DOHH2 (cell line): ENCODE measurements at regions not wholly inside any gene's neighbourhood (a gene's known extent, or its start where the extent isn't known, plus 50 kb on each side); places are given as distances from the start of the nearest gene placed in this dataset.

Source experiments
- H3F3A ChIP-seq: fragments of 200-600 bp; sonication (generic), shearing (Covaris generic); 2 replicates; pipeline ENCODE4 v1.6.0; 2016; ENCODE audit warnings: antibody characterized with exemption, mild to moderate bottlenecking; ENCODE audit not compliant: control insufficient read depth, insufficient read depth
- H3K27ac ChIP-seq: fragments of 200-600 bp; sonication (generic); 2 replicates; pipeline ENCODE4 v1.5.1; 2014; ENCODE audit warnings: low read depth, mild to moderate bottlenecking, low read length, moderate library complexity
- H3K27me3 ChIP-seq: fragments of 200-600 bp; sonication (generic); 2 replicates; pipeline ENCODE4 v1.6.1; 2014; ENCODE audit warnings: mild to moderate bottlenecking, low read length, mixed read lengths; ENCODE audit not compliant: control insufficient read depth
- H3K36me3 ChIP-seq: fragments of 200-600 bp; sonication (generic); 2 replicates; pipeline ENCODE4 v1.6.1; 2014; ENCODE audit warnings: mild to moderate bottlenecking, low read length, moderate library complexity, mixed read lengths; ENCODE audit not compliant: control insufficient read depth
- H3K4me1 ChIP-seq: fragments of 200-600 bp; sonication (generic); 2 replicates; pipeline ENCODE4 v1.6.1; 2014; ENCODE audit warnings: mild to moderate bottlenecking, low read length, mixed read lengths; ENCODE audit not compliant: control insufficient read depth
- H3K4me2 ChIP-seq: fragments of 200-600 bp; sonication (generic); 2 replicates; pipeline ENCODE4 v1.6.0; 2014; ENCODE audit warnings: mild to moderate bottlenecking, low read length, moderate library complexity
- H3K4me3 ChIP-seq: fragments of 200-600 bp; sonication (generic); 2 replicates; pipeline ENCODE4 v1.5.1; 2014; ENCODE audit warnings: mild to moderate bottlenecking, low read length, mixed read lengths
- H3K79me2 ChIP-seq: fragments of 200-600 bp; sonication (generic); 2 replicates; pipeline ENCODE4 v1.6.1; 2014; ENCODE audit warnings: mild to moderate bottlenecking, low read length, mixed read lengths; ENCODE audit not compliant: control insufficient read depth
- H3K9me2 ChIP-seq: fragments of 200-600 bp; sonication (generic); replicated peaks from 2 replicates; pipeline ENCODE4 v1.6.1; 2014; ENCODE audit warnings: mild to moderate bottlenecking, low read length, mixed read lengths; ENCODE audit not compliant: control insufficient read depth
- H3K9me3 ChIP-seq: fragments of 200-600 bp; sonication (generic); 2 replicates; pipeline ENCODE4 v1.6.1; 2014; ENCODE audit warnings: antibody characterized with exemption, low read length, mixed read lengths; ENCODE audit not compliant: control insufficient read depth, insufficient read depth
- H4K20me1 ChIP-seq: fragments of 200-600 bp; sonication (generic); 2 replicates; pipeline ENCODE4 v1.6.0; 2014; ENCODE audit warnings: low read depth, mild to moderate bottlenecking, antibody characterized with exemption, low read length, moderate library complexity; ENCODE audit not compliant: control insufficient read depth, insufficient read depth
- CTCF ChIP-seq: fragments of 200-600 bp; sonication (generic); IDR thresholded peaks from one replicate; pipeline ENCODE4 v1.5.1; 2014; ENCODE audit warnings: antibody characterized with exemption, mild to moderate bottlenecking, low read depth, low read length; ENCODE audit not compliant: poor library complexity, severe bottlenecking
- EZH2phosphoT487 ChIP-seq: fragments of 200-600 bp; sonication (generic); IDR thresholded peaks from 2 replicates; pipeline ENCODE4 v1.6.1; 2017; ENCODE audit warnings: borderline replicate concordance, mild to moderate bottlenecking, antibody characterized with exemption, low read length, moderate library complexity, mixed read lengths

- no peaks in the 10 kb centered on the region for H3K79me2 ChIP-seq
- H3K27me3 ChIP-seq: no peaks in the 10 kb centered on the region
- H3K4me2 ChIP-seq: peak overlapping the region; percentile 38
- peak overlapping the region; percentile 23 for H3K4me3 ChIP-seq
- TF ChIP-seq CTCF (no peak), EZH2phosphoT487 (no peak)
- peaks cover 40% of the 10 kb centered on the region for H3K4me1 ChIP-seq
- no peaks in the 10 kb centered on the region for H3F3A ChIP-seq
- no peaks in the 10 kb centered on the region for H3K36me3 ChIP-seq
- H3K9me3 ChIP-seq: peaks cover 3% of the 10 kb centered on the region; the same call in 1 of the 2 replicates
- no peaks in the 10 kb centered on the region for H4K20me1 ChIP-seq
- H3K27ac ChIP-seq: peak overlapping the region; percentile 72
- H3K9me2 ChIP-seq: no peaks in the 10 kb centered on the region
Observed at GRCh38 chr5:35319333-35320002, 89.2 kb upstream of the PRLR start.

- no peaks in the 10 kb centered on the region for H3F3A ChIP-seq
- TF ChIP-seq EZH2phosphoT487: no peak
- TF ChIP-seq CTCF: no peak
- H3K9me3 ChIP-seq: peaks cover 3% of the 10 kb centered on the region; the same call in 1 of the 2 replicates
- H3K4me2 ChIP-seq: no peak overlapping the region
- H3K27me3 ChIP-seq: no peaks in the 10 kb centered on the region
- H3K27ac ChIP-seq: no peak overlapping the region
- no peak overlapping the region for H3K4me3 ChIP-seq
- H3K79me2 ChIP-seq: no peaks in the 10 kb centered on the region
- H3K36me3 ChIP-seq: no peaks in the 10 kb centered on the region
- no peaks in the 10 kb centered on the region for H3K9me2 ChIP-seq
- peaks cover 35% of the 10 kb centered on the region for H3K4me1 ChIP-seq
- H4K20me1 ChIP-seq: no peaks in the 10 kb centered on the region
Observed at GRCh38 chr5:35317586-35317985, 87.3 kb upstream of the PRLR start.

- H3K27me3 ChIP-seq: no peaks in the 10 kb centered on the region
- H3K4me2 ChIP-seq: no peak overlapping the region
- H3K4me1 ChIP-seq: peaks cover 27% of the 10 kb centered on the region
- H3K9me2 ChIP-seq: no peaks in the 10 kb centered on the region
- H3K79me2 ChIP-seq: no peaks in the 10 kb centered on the region
- H3K27ac ChIP-seq: no peak overlapping the region
- TF ChIP-seq CTCF (no peak), EZH2phosphoT487 (no peak)
- no peak overlapping the region for H3K4me3 ChIP-seq
- H3F3A ChIP-seq: no peaks in the 10 kb centered on the region
- peaks cover 3% of the 10 kb centered on the region; the same call in 1 of the 2 replicates for H3K9me3 ChIP-seq
- no peaks in the 10 kb centered on the region for H4K20me1 ChIP-seq
- no peaks in the 10 kb centered on the region for H3K36me3 ChIP-seq
Observed at GRCh38 chr5:35316611-35317274, 86.5 kb upstream of the PRLR start.
